OCI-LY7 (cell line): ENCODE measurements at regions not wholly inside any gene's neighbourhood (a gene's known extent, or its start where the extent isn't known, plus 50 kb on each side); places are given as distances from the start of the nearest gene placed in this dataset.
"Not testable (repeated sequence)": the region's sequence is repeated elsewhere in the genome, so short reads cannot be mapped to it uniquely, and the experiment has no call there.

Source experiments
- BruUV-seq: library from RNA; stranded (reverse); fragments of 400-500 nt; replicated peaks from 2 replicates; lab custom pipeline; 2021; lab: Mats Ljungman, UMichigan
- CTCF ChIA-PET: fragments of 300-600 bp; sonication (Branson Sonifier 250); formaldehyde crosslinking; loops from one replicate; lab custom pipeline; 2022; ENCODE audit warnings: antibody characterized with exemption; ENCODE audit not compliant: unreplicated experiment; lab: Charles Lee
- POLR2A ChIA-PET: fragments of 300-600 bp; sonication (Branson Sonifier 250); formaldehyde crosslinking; loops from one replicate; lab custom pipeline; 2022; ENCODE audit warnings: antibody characterized with exemption; lab: Charles Lee
- DNase-seq: peaks from one replicate; pipeline ENCODE4 v3.0.0-alpha.2; 2015; ENCODE audit warnings: low spot score
- H2AFZ ChIP-seq: fragments of 200-600 bp; sonication (generic), shearing (Covaris generic); 2 replicates; pipeline ENCODE4 v1.6.1; 2014; ENCODE audit warnings: mild to moderate bottlenecking, antibody characterized with exemption, low read length, moderate library complexity
- H3K27ac ChIP-seq: fragments of 200-600 bp; sonication (generic); 2 replicates; pipeline ENCODE4 v1.5.1; 2014; ENCODE audit warnings: mixed run types, low read depth, mild to moderate bottlenecking, moderate library complexity, low read length, inconsistent platforms; ENCODE audit not compliant: poor library complexity, severe bottlenecking
- H3K36me3 ChIP-seq: fragments of 200-600 bp; sonication (generic); 2 replicates; pipeline ENCODE4 v1.6.1; 2014; ENCODE audit warnings: mild to moderate bottlenecking, antibody characterized with exemption, low read length, moderate library complexity, mixed read lengths; ENCODE audit not compliant: insufficient read depth
- H3K4me1 ChIP-seq: fragments of 200-600 bp; sonication (generic); 2 replicates; pipeline ENCODE4 v1.5.1; 2014; ENCODE audit warnings: mild to moderate bottlenecking, low read length; ENCODE audit not compliant: insufficient read depth, poor library complexity, severe bottlenecking
- H3K4me2 ChIP-seq: fragments of 200-600 bp; sonication (generic); 2 replicates; pipeline ENCODE4 v1.6.1; 2014; ENCODE audit warnings: mild to moderate bottlenecking, low read length
- H3K4me3 ChIP-seq: fragments of 200-600 bp; sonication (generic); 2 replicates; pipeline ENCODE4 v1.5.1; 2014; ENCODE audit warnings: mild to moderate bottlenecking, low read depth, low read length; ENCODE audit not compliant: poor library complexity, severe bottlenecking
- H3K79me2 ChIP-seq: fragments of 200-600 bp; sonication (generic); 2 replicates; pipeline ENCODE4 v1.6.1; 2016; ENCODE audit warnings: low read depth, mild to moderate bottlenecking, low read length, moderate library complexity, mixed read lengths; ENCODE audit not compliant: insufficient read depth
- H3K9me2 ChIP-seq: fragments of 200-600 bp; sonication (generic); 2 replicates; pipeline ENCODE4 v1.6.1; 2016; ENCODE audit warnings: mild to moderate bottlenecking, low read length, mixed read lengths; ENCODE audit not compliant: insufficient read depth
- H3K9me3 ChIP-seq: fragments of 200-600 bp; sonication (generic); 2 replicates; pipeline ENCODE4 v1.6.1; 2014; ENCODE audit warnings: mild to moderate bottlenecking, mixed run types, low read length, mixed read lengths
- H4K20me1 ChIP-seq: fragments of 200-600 bp; sonication (generic); 2 replicates; pipeline ENCODE4 v1.6.1; 2014; ENCODE audit warnings: mild to moderate bottlenecking, antibody characterized with exemption, low read length, moderate library complexity, mixed read lengths; ENCODE audit not compliant: insufficient read depth
- CTCF ChIP-seq: fragments of 200-600 bp; sonication (generic); conservative IDR thresholded peaks from 2 replicates; pipeline ENCODE4 v1.5.1; 2014; ENCODE audit warnings: mild to moderate bottlenecking, antibody characterized with exemption, low read length, moderate library complexity, mixed read lengths
- EZH2phosphoT487 ChIP-seq: fragments of 200-600 bp; sonication (generic); IDR thresholded peaks from 2 replicates; pipeline ENCODE4 v1.6.1; 2018; ENCODE audit warnings: low read depth, borderline replicate concordance, mild to moderate bottlenecking, mixed run types, antibody characterized with exemption, low read length, moderate library complexity, mixed read lengths
- intact Hi-C: fragments of 100-400 bp; cut with micrococcal nuclease; formaldehyde crosslinking; loops from one replicate; pipeline ENCODE4 v1.10.0; 2022; ENCODE audit not compliant: unreplicated experiment

- H4K20me1 ChIP-seq: no peaks in the 10 kb centered on the region
Measured at GRCh38 chr7:69445541-69445940, 152.7 kb upstream of the AUTS2 start.

GRCh38 chr7:69446213-69446612 lies 152.1 kb upstream of the AUTS2 start:
- H3K4me2 ChIP-seq, H2AFZ ChIP-seq, CTCF ChIA-PET, H3K4me3 ChIP-seq, H3K36me3 ChIP-seq, H3K4me1 ChIP-seq, H3K9me2 ChIP-seq, BruUV-seq, H3K27ac ChIP-seq, H3K79me2 ChIP-seq, H4K20me1 ChIP-seq, DNase-seq: not testable (repeated sequence)
- intact Hi-C loops: loop anchor here (1.0 kb wide), 1 partner anchor 27 kb away; no protein-coding TSS in a partner anchor
- POLR2A ChIA-PET: interaction anchor here (0.6 kb wide), 1 partner anchor 17 kb away, joined by 5 read pairs; no protein-coding TSS in a partner anchor
- peaks cover 12% of the 10 kb centered on the region; the same call in 1 of the 2 replicates for H3K9me3 ChIP-seq

More at GRCh38 chr7:69445541-69445940, 152.7 kb upstream of the AUTS2 start:
- POLR2A ChIA-PET: no interaction called here
- TF ChIP-seq CTCF (no peak), EZH2phosphoT487 (no peak)
- H3K4me1 ChIP-seq: peaks cover 9% of the 10 kb centered on the region
- peaks cover 14% of the 10 kb centered on the region; the same call in 1 of the 2 replicates for H3K9me3 ChIP-seq
- no peak overlapping the region for H3K4me2 ChIP-seq
- H3K79me2 ChIP-seq: no peaks in the 10 kb centered on the region
- no peak for DNase-seq
- no peaks in the 10 kb centered on the region for H3K9me2 ChIP-seq
- intact Hi-C loops: no loop called here
- no peaks in the 10 kb centered on the region; the same call in 1 of the 2 replicates for H3K36me3 ChIP-seq
- BruUV-seq: no TSS peak
- H2AFZ ChIP-seq: no peak overlapping the region
- H3K27ac ChIP-seq: no peak overlapping the region
- H3K4me3 ChIP-seq: no peak overlapping the region
- CTCF ChIA-PET: no interaction called here

GRCh38 chr7:69448071-69448470 lies 150.2 kb upstream of the AUTS2 start:
- H3K4me3 ChIP-seq: no peak overlapping the region
- BruUV-seq: no TSS peak
- H3K9me2 ChIP-seq: no peaks in the 10 kb centered on the region
- intact Hi-C loops: no loop called here
- H4K20me1 ChIP-seq: no peaks in the 10 kb centered on the region
- H3K79me2 ChIP-seq: no peaks in the 10 kb centered on the region
- H2AFZ ChIP-seq: no peak overlapping the region
- DNase-seq: no peak
- H3K9me3 ChIP-seq: no peaks in the 10 kb centered on the region; the same call in 1 of the 2 replicates
- no peaks in the 10 kb centered on the region for H3K36me3 ChIP-seq
- ChIA-PET POLR2A (no interaction called here), CTCF (no interaction called here)
- peaks cover 5% of the 10 kb centered on the region for H3K4me1 ChIP-seq
- H3K27ac ChIP-seq: no peak overlapping the region
- TF ChIP-seq CTCF: no peak
- no peak for TF ChIP-seq EZH2phosphoT487
- H3K4me2 ChIP-seq: no peak overlapping the region
